ENCODE measurements at regions not wholly inside any gene's neighbourhood (a gene's known extent, or its start where the extent isn't known, plus 50 kb on each side); places are given as distances from the start of the nearest gene placed in this dataset.

DNA sequence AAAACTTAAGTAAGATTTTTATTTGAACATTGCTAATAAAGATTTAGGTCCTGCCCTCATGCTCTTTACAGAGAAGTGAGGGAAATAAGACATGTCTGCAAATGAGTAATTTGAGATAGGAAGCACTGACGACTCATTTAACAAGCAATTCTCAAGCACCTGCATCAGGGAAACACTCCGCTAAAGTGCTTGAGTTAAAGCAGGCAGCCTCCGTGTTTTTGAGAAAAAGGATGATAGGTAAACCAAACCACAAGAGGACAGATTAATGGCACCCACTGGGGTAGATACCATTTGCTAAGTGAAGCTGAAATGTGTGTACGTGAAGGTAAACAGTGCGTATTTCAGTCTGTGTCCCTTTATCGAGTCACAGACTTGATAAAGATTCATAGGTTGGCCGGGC is 184.6 kb upstream of the CARD18 start:
- no peak for TF ChIP-seq SIN3A (IDR thresholded peaks at IDR 0.05; ENCODE audit: borderline replicate concordance, insufficient read depth, low read length)
- TF ChIP-seq POLR2AphosphoS5 (IDR thresholded peaks at IDR 0.05; ENCODE audit: low read depth, low read length), result no peak
- TF ChIP-seq, protein P1, sequence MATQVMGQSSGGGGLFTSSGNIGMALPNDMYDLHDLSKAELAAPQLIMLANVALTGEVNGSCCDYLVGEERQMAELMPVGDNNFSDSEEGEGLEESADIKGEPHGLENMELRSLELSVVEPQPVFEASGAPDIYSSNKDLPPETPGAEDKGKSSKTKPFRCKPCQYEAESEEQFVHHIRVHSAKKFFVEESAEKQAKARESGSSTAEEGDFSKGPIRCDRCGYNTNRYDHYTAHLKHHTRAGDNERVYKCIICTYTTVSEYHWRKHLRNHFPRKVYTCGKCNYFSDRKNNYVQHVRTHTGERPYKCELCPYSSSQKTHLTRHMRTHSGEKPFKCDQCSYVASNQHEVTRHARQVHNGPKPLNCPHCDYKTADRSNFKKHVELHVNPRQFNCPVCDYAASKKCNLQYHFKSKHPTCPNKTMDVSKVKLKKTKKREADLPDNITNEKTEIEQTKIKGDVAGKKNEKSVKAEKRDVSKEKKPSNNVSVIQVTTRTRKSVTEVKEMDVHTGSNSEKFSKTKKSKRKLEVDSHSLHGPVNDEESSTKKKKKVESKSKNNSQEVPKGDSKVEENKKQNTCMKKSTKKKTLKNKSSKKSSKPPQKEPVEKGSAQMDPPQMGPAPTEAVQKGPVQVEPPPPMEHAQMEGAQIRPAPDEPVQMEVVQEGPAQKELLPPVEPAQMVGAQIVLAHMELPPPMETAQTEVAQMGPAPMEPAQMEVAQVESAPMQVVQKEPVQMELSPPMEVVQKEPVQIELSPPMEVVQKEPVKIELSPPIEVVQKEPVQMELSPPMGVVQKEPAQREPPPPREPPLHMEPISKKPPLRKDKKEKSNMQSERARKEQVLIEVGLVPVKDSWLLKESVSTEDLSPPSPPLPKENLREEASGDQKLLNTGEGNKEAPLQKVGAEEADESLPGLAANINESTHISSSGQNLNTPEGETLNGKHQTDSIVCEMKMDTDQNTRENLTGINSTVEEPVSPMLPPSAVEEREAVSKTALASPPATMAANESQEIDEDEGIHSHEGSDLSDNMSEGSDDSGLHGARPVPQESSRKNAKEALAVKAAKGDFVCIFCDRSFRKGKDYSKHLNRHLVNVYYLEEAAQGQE (IDR thresholded peaks at IDR 0.05; ENCODE audit: insufficient read depth in 1 of 2, low read depth in 2 of 2, low read length in 2 of 2), result no peak
- TF ChIP-seq TAF1 (IDR thresholded peaks at IDR 0.05; ENCODE audit: borderline replicate concordance, insufficient read depth, low read length), result no peak
- no peak for TF ChIP-seq FOXP2 (optimal IDR thresholded peaks at IDR 0.05; ENCODE audit: borderline replicate concordance, extremely low read depth, extremely low read length, insufficient read depth)

Measured in PFSK-1 (cell line).